ENCODE measurements at regions not wholly inside any gene's neighbourhood (a gene's known extent, or its start where the extent isn't known, plus 50 kb on each side); places are given as distances from the start of the nearest gene placed in this dataset.

DNA sequence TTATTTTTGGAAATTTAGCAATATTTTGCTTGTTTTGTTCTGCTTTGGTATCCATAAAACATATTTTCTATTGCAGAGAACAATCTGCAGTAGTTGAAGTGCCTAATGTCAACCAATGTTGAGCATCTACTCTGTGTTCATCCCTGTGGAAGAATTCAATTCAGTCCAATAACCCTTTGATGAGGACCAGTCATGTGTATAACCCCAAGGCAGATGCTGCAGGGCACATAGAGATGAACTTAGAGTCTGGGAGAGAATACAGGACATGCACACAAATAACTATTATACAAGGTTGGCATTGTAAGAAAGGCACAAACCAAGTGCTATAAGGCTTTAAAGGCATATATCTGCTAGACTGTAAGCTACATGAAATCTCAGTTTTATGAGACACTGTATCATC is 304.7 kb downstream of the LRIG3 start:
- DNase-seq (no peak), ATAC-seq (no peak)
- Mint-ChIP-seq H3K9me3 (peaks cover 13 to 15% of the 10 kb centered on the region in 2 donors), H3K27me3 (ENCODE audit: low read depth in 2 of 2) (no peaks in the 10 kb centered on the region), H3K27ac (no peak overlapping the region), H3K36me3 (no peaks in the 10 kb centered on the region), H3K4me1 (no peaks in the 10 kb centered on the region), H3K4me3 (no peak overlapping the region)
- TF ChIP-seq, protein P1, sequence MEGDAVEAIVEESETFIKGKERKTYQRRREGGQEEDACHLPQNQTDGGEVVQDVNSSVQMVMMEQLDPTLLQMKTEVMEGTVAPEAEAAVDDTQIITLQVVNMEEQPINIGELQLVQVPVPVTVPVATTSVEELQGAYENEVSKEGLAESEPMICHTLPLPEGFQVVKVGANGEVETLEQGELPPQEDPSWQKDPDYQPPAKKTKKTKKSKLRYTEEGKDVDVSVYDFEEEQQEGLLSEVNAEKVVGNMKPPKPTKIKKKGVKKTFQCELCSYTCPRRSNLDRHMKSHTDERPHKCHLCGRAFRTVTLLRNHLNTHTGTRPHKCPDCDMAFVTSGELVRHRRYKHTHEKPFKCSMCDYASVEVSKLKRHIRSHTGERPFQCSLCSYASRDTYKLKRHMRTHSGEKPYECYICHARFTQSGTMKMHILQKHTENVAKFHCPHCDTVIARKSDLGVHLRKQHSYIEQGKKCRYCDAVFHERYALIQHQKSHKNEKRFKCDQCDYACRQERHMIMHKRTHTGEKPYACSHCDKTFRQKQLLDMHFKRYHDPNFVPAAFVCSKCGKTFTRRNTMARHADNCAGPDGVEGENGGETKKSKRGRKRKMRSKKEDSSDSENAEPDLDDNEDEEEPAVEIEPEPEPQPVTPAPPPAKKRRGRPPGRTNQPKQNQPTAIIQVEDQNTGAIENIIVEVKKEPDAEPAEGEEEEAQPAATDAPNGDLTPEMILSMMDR (IDR thresholded peaks at IDR 0.05), result no peak
- intact Hi-C loops (cut with micrococcal nuclease), result no loop called here
- Histone ChIP-seq H3K9me3 (ENCODE audit: control insufficient read depth, insufficient read depth, low read length) (no peaks in the 10 kb centered on the region), H3K4me3 (ENCODE audit: low read length) (no peak overlapping the region), H3K4me1 (ENCODE audit: control insufficient read depth, insufficient read depth, low read length) (no peaks in the 10 kb centered on the region), H3K27me3 (ENCODE audit: control insufficient read depth, insufficient read depth, low read length) (no peaks in the 10 kb centered on the region), H3K36me3 (ENCODE audit: control insufficient read depth, insufficient read depth, low read length) (no peaks in the 10 kb centered on the region), H3K27ac (ENCODE audit: low read length) (no peak overlapping the region)

GRCh38 chr12:58616618-58617017 is 303.7 kb downstream of the LRIG3 start:
- H3K4me1 Mint-ChIP-seq, result no peaks in the 10 kb centered on the region
- DNase-seq, result no peak
- no peaks in the 10 kb centered on the region for H3K27me3 Mint-ChIP-seq (ENCODE audit: low read depth in 2 of 2)
- Histone ChIP-seq H3K9me3 (ENCODE audit: control insufficient read depth, insufficient read depth, low read length) (no peaks in the 10 kb centered on the region), H3K27me3 (ENCODE audit: control insufficient read depth, insufficient read depth, low read length) (no peaks in the 10 kb centered on the region), H3K36me3 (ENCODE audit: control insufficient read depth, insufficient read depth, low read length) (no peaks in the 10 kb centered on the region), H3K27ac (ENCODE audit: low read length) (no peak overlapping the region), H3K4me3 (ENCODE audit: low read length) (no peak overlapping the region), H3K4me1 (ENCODE audit: control insufficient read depth, insufficient read depth, low read length) (no peaks in the 10 kb centered on the region)
- H3K4me3 Mint-ChIP-seq, result no peak overlapping the region
- no peaks in the 10 kb centered on the region for H3K36me3 Mint-ChIP-seq
- ATAC-seq, result no peak
- TF ChIP-seq, protein P1 (IDR thresholded peaks at IDR 0.05), result no peak
- H3K27ac Mint-ChIP-seq, result no peak overlapping the region
- WGBS (ENCODE audit: insufficient coverage), result 44% methylated on average over 1 of the region's 1 CpG
- intact Hi-C loops (cut with micrococcal nuclease), result no loop called here
- H3K9me3 Mint-ChIP-seq, result peaks cover 14% of the 10 kb centered on the region in 2 donors

GRCh38 chr12:58621126-58621525 is 299.2 kb downstream of the LRIG3 start:
- Mint-ChIP-seq H3K4me3 (no peak overlapping the region), H3K27me3 (ENCODE audit: low read depth in 2 of 2) (no peaks in the 10 kb centered on the region), H3K9me3 (peaks cover 9 to 10% of the 10 kb centered on the region in 2 donors), H3K27ac (no peak overlapping the region), H3K36me3 (no peaks in the 10 kb centered on the region), H3K4me1 (no peaks in the 10 kb centered on the region)
- Histone ChIP-seq H3K27me3 (ENCODE audit: control insufficient read depth, insufficient read depth, low read length) (no peaks in the 10 kb centered on the region), H3K27ac (ENCODE audit: low read length) (no peak overlapping the region), H3K36me3 (ENCODE audit: control insufficient read depth, insufficient read depth, low read length) (no peaks in the 10 kb centered on the region), H3K4me1 (ENCODE audit: control insufficient read depth, insufficient read depth, low read length) (no peaks in the 10 kb centered on the region), H3K9me3 (ENCODE audit: control insufficient read depth, insufficient read depth, low read length) (no peaks in the 10 kb centered on the region), H3K4me3 (ENCODE audit: low read length) (no peak overlapping the region)
- TF ChIP-seq, protein P1 (IDR thresholded peaks at IDR 0.05), result no peak
- ATAC-seq (no peak), DNase-seq (no peak)
- WGBS (ENCODE audit: insufficient coverage), result 98% methylated on average over 3 of the region's 5 CpGs
- intact Hi-C loops (cut with micrococcal nuclease), result no loop called here

DNA sequence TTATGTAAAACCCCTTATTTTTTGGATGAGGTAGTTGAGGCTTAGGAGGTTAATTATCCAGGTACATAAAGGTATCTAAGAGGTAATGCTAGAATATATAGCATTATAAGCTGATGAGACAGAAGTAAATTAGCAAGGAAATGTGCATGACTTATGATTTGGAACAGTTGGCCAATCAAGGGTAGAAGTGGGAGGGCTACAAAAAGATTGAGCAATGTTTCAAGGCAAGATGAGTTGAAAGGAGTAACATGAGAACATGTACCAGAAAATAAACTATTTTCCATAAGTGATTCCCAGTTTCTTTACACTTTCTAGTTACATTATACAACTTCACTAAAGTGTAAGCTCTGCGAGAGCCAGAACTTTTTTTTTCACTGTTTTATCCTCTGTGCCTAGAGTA is 290.9 kb downstream of the LRIG3 start:
- H3K9me3 Mint-ChIP-seq, result peaks cover 5% of the 10 kb centered on the region in 2 donors
- H3K4me3 ChIP-seq (ENCODE audit: low read length), result no peak overlapping the region
- H3K36me3 ChIP-seq (ENCODE audit: control insufficient read depth, insufficient read depth, low read length), result no peaks in the 10 kb centered on the region
- no peaks in the 10 kb centered on the region for H3K4me1 ChIP-seq (ENCODE audit: control insufficient read depth, insufficient read depth, low read length)
- H3K27ac Mint-ChIP-seq, result no peak overlapping the region
- WGBS (ENCODE audit: insufficient coverage), result no CpG with 5 or more reads among the region's 1 CpG
- no peaks in the 10 kb centered on the region for H3K36me3 Mint-ChIP-seq
- intact Hi-C loops (cut with micrococcal nuclease), result no loop called here
- TF ChIP-seq, protein P1 (IDR thresholded peaks at IDR 0.05), result no peak
- H3K4me1 Mint-ChIP-seq, result no peaks in the 10 kb centered on the region
- ATAC-seq (no peak), DNase-seq (no peak)
- H3K9me3 ChIP-seq (ENCODE audit: control insufficient read depth, insufficient read depth, low read length), result peaks cover 2% of the 10 kb centered on the region
- no peaks in the 10 kb centered on the region for H3K27me3 Mint-ChIP-seq (ENCODE audit: low read depth in 2 of 2)
- H3K27ac ChIP-seq (ENCODE audit: low read length), result no peak overlapping the region
- H3K27me3 ChIP-seq (ENCODE audit: control insufficient read depth, insufficient read depth, low read length), result no peaks in the 10 kb centered on the region
- H3K4me3 Mint-ChIP-seq, result no peak overlapping the region

Measured in natural killer cell (primary cell).